RWPE2 (cell line): ENCODE measurements at regions not wholly inside any gene's neighbourhood (a gene's known extent, or its start where the extent isn't known, plus 50 kb on each side); places are given as distances from the start of the nearest gene placed in this dataset.

Source experiments
- ATAC-seq: fragments of 200-7000 bp; cut with Tn5 transposase; 3 replicates; pipeline ENCODE4 v1.9.1; 2021; ENCODE audit warnings: low read depth
- DNase-seq: peaks from one replicate; pipeline ENCODE4 v3.0.0-alpha.2; 2020; ENCODE audit warnings: low spot score
- H3K27ac ChIP-seq: fragments of 450-650 bp; 2 replicates; pipeline ENCODE4 v1.5.1; 2017; ENCODE audit warnings: mild to moderate bottlenecking; ENCODE audit not compliant: poor library complexity, severe bottlenecking
- H3K27me3 ChIP-seq: fragments of 250-450 bp; sonication (Bioruptor Pico); 2 replicates; pipeline ENCODE4 v1.5.1; 2021; ENCODE audit warnings: mild to moderate bottlenecking, moderate library complexity; ENCODE audit not compliant: insufficient read depth, poor library complexity, severe bottlenecking
- H3K36me3 ChIP-seq: fragments of 250-450 bp; sonication (Bioruptor Pico); 2 replicates; pipeline ENCODE4 v1.5.1; 2020; ENCODE audit warnings: low read depth, mild to moderate bottlenecking, moderate library complexity
- H3K4me1 ChIP-seq: fragments of 250-450 bp; sonication (Bioruptor Pico); 2 replicates; pipeline ENCODE4 v1.5.1; 2021; ENCODE audit warnings: mild to moderate bottlenecking, moderate library complexity; ENCODE audit not compliant: insufficient read depth, poor library complexity, severe bottlenecking
- H3K4me3 ChIP-seq: fragments of 250-450 bp; sonication (Bioruptor Pico); 2 replicates; pipeline ENCODE4 v1.5.1; 2021; ENCODE audit warnings: mild to moderate bottlenecking, moderate library complexity; ENCODE audit not compliant: severe bottlenecking
- H3K9me3 ChIP-seq: fragments of 250-450 bp; sonication (Bioruptor Pico); 2 replicates; pipeline ENCODE4 v1.5.1; 2021; ENCODE audit warnings: mild to moderate bottlenecking, moderate library complexity; ENCODE audit not compliant: severe bottlenecking
- TF ChIP-seq, protein P1 (sequence below): fragments of 450-650 bp; IDR thresholded peaks from one replicate; pipeline ENCODE4 v1.5.1; 2017; ENCODE audit warnings: mild to moderate bottlenecking, moderate library complexity; ENCODE audit not compliant: poor library complexity, severe bottlenecking

GRCh38 chr5:92471861-92472260 is 1088.7 kb upstream of the ARRDC3 start:
- TF ChIP-seq, protein P1, sequence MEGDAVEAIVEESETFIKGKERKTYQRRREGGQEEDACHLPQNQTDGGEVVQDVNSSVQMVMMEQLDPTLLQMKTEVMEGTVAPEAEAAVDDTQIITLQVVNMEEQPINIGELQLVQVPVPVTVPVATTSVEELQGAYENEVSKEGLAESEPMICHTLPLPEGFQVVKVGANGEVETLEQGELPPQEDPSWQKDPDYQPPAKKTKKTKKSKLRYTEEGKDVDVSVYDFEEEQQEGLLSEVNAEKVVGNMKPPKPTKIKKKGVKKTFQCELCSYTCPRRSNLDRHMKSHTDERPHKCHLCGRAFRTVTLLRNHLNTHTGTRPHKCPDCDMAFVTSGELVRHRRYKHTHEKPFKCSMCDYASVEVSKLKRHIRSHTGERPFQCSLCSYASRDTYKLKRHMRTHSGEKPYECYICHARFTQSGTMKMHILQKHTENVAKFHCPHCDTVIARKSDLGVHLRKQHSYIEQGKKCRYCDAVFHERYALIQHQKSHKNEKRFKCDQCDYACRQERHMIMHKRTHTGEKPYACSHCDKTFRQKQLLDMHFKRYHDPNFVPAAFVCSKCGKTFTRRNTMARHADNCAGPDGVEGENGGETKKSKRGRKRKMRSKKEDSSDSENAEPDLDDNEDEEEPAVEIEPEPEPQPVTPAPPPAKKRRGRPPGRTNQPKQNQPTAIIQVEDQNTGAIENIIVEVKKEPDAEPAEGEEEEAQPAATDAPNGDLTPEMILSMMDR, result no peak
- ATAC-seq, result peak; percentile 49; the same call in 1 of the 3 replicates
- Histone ChIP-seq H3K27me3 (no peaks in the 10 kb centered on the region), H3K4me1 (no peaks in the 10 kb centered on the region), H3K27ac (no peak overlapping the region), H3K36me3 (no peaks in the 10 kb centered on the region), H3K9me3 (peaks cover 3% of the 10 kb centered on the region), H3K4me3 (no peak overlapping the region)
- DNase-seq, result no peak

GRCh38 chr5:92470770-92471169 is 1087.7 kb upstream of the ARRDC3 start:
- Histone ChIP-seq H3K27ac (no peak overlapping the region), H3K4me3 (no peak overlapping the region), H3K9me3 (peaks cover 3% of the 10 kb centered on the region), H3K4me1 (no peaks in the 10 kb centered on the region), H3K36me3 (no peaks in the 10 kb centered on the region), H3K27me3 (no peaks in the 10 kb centered on the region)
- DNase-seq (no peak), ATAC-seq (no peak)
- TF ChIP-seq, protein P1, result no peak

DNA sequence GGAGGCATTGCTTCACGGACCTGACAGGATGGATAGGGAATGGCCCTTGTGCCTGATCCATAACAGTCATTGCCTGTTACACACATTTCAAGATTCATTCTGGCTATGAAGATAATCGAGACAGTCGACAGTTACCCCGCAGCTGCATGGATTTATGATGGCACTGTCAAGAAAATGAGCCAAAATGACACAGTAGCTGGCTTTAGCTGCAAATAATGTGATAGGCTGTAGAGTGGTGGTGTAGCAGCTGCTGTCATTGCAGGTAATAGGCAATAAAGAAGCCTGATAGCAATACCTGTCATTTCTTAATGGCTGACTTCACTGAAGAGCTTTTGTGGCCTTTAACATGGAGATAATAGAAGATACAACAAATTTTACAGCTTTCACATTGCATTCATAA is 1085.2 kb upstream of the ARRDC3 start:
- H3K27me3 ChIP-seq, result no peaks in the 10 kb centered on the region
- H3K27ac ChIP-seq, result no peak overlapping the region
- TF ChIP-seq, protein P1, result no peak
- ATAC-seq (no peak), DNase-seq (no peak)
- H3K4me3 ChIP-seq, result no peak overlapping the region
- H3K9me3 ChIP-seq, result peaks cover 2% of the 10 kb centered on the region
- no peaks in the 10 kb centered on the region for H3K4me1 ChIP-seq
- H3K36me3 ChIP-seq, result no peaks in the 10 kb centered on the region

GRCh38 chr5:92467695-92468094 is 1084.6 kb upstream of the ARRDC3 start:
- no peak overlapping the region for H3K27ac ChIP-seq
- no peaks in the 10 kb centered on the region for H3K36me3 ChIP-seq
- no peaks in the 10 kb centered on the region for H3K27me3 ChIP-seq
- ATAC-seq (no peak), DNase-seq (no peak)
- no peaks in the 10 kb centered on the region for H3K9me3 ChIP-seq
- TF ChIP-seq, protein P1, result no peak
- H3K4me3 ChIP-seq, result no peak overlapping the region
- no peaks in the 10 kb centered on the region for H3K4me1 ChIP-seq

DNA sequence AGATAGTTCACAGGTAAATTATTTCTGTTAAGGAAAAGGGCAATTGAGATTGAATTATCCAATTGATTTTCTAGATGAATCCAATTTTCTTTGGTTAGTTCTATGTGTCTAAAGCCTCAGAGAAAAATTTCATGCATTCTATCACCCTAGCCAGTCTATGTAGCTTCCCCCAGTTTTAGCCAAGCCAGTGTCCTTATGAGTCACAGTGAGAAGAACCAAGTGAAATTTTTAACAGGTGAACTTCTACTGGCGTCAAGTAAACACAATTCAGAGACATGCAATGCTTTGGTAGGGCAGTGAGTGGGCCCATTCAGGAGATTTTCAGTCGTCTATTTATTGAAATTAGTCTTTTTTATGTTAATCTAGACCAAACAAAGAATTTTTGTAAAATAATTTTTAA is 1077.4 kb upstream of the ARRDC3 start:
- H3K4me3 ChIP-seq, result no peak overlapping the region
- no peaks in the 10 kb centered on the region for H3K4me1 ChIP-seq
- H3K27ac ChIP-seq, result no peak overlapping the region
- no peaks in the 10 kb centered on the region for H3K9me3 ChIP-seq
- no peaks in the 10 kb centered on the region for H3K36me3 ChIP-seq
- ATAC-seq (no peak), DNase-seq (no peak)
- no peaks in the 10 kb centered on the region for H3K27me3 ChIP-seq
- TF ChIP-seq, protein P1, result no peak
